Tibial nerve (tissue), 4 donors: ENCODE measurements at regions not wholly inside any gene's neighbourhood (a gene's known extent, or its start where the extent isn't known, plus 50 kb on each side); places are given as distances from the start of the nearest gene placed in this dataset.
A peak's percentile ranks its signal among the peaks of the same experiment; 100 is the strongest.
"Not testable (repeated sequence)": the region's sequence is repeated elsewhere in the genome, so short reads cannot be mapped to it uniquely, and the experiment has no call there.

Experiments
- DNase-seq, 2 donors: peaks; one replicate each; pipeline ENCODE4 v3.0.0-alpha.2; 2019; ENCODE audit warnings: low spot score in 2 of 2
- H3K27ac ChIP-seq, 4 donors: fragments of 200-600 bp; sonication (generic) in 3 of 4; one replicate each; pipeline ENCODE4 v1.5.1; 2017 to 2019; ENCODE audit warnings: mild to moderate bottlenecking in 1 of 4
- H3K27me3 ChIP-seq, 2 donors: fragments of 200-600 bp; sonication (generic) in 1 of 2; one replicate each; pipeline versions ENCODE4 v1.5.1 to v1.6.0; 2017 to 2019
- H3K36me3 ChIP-seq, 3 donors: fragments of 200-600 bp; sonication (generic); one replicate each; pipeline ENCODE4 v1.5.1; 2018 to 2019
- H3K4me1 ChIP-seq, 4 donors: fragments of 200-600 bp; sonication (generic) in 3 of 4; one replicate each; pipeline ENCODE4 v1.5.1; 2017 to 2019
- H3K4me3 ChIP-seq, 4 donors: fragments of 200-600 bp; sonication (generic) in 3 of 4; one replicate each; pipeline ENCODE4 v1.5.1; 2017 to 2019; ENCODE audit warnings: mild to moderate bottlenecking in 1 of 4, moderate library complexity in 1 of 4
- H3K9me3 ChIP-seq, 4 donors: fragments of 200-600 bp; sonication (generic) in 3 of 4; one replicate each; pipeline ENCODE4 v1.5.1; 2017 to 2019
- EP300 ChIP-seq, 2 donors: sonication (generic); formaldehyde crosslinking; IDR thresholded peaks; one replicate each; pipeline ENCODE4 v1.6.1; 2017; ENCODE audit warnings: antibody characterized with exemption in 2 of 2, mild to moderate bottlenecking in 1 of 2
- POLR2A ChIP-seq, 2 donors: fragments of 450-650 bp; IDR thresholded peaks; one replicate each; pipeline ENCODE4 v1.6.1; 2017; ENCODE audit warnings: antibody characterized with exemption in 2 of 2, mild to moderate bottlenecking in 2 of 2, moderate library complexity in 2 of 2
- WGBS, 2 donors: methylation state at CpG; one replicate each; pipeline ENCODE4 v1.1.5; 2018; 5-methylcytosine and 5-hydroxymethylcytosine counted together
- TF ChIP-seq, protein P1 (sequence below), 5 experiments: fragments of 200-600 bp in 3 of 5; fragments of 450-650 bp in 2 of 5; sonication (generic) in 3 of 5; IDR thresholded peaks; one replicate each; pipeline ENCODE4 v1.5.1; 2016 to 2019; ENCODE audit warnings: antibody characterized with exemption in 5 of 5, mild to moderate bottlenecking in 3 of 5, moderate library complexity in 2 of 5

DNA sequence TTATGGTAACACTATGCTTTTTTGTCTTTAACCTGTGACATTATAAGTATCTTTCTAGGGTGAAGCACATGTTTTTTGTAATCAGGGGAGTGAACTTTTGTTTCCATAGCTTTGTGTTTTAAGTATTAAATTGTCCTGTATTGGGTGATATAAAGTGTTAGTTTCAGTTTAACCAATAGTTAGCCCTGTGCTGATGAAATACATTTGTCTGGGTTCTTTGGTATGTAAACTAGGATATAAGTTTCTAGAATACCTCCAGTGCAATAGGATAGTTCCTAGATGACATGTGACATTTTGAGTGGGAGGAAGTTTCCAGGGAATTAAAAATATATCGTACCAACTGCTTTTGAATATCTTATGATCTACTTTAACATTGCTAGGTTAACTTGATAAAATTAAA, 611.0 kb upstream of the MARCKS start:
- peak overlapping the region in 2 of 4 donors; percentile 7 to 34 for H3K27ac ChIP-seq
- H3K9me3 ChIP-seq = no peaks in the 10 kb centered on the region
- H3K4me1 ChIP-seq = no peaks in the 10 kb centered on the region
- DNase-seq = no peak
- H3K4me3 ChIP-seq = no peak overlapping the region
- WGBS, 2 donors = 62 to 76% methylated on average over 1 of the region's 1 CpG
- H3K27me3 ChIP-seq = no peaks in the 10 kb centered on the region
- no peaks in the 10 kb centered on the region for H3K36me3 ChIP-seq
- TF ChIP-seq POLR2A (IDR thresholded peaks at IDR 0.05) (no peak), EP300 (IDR thresholded peaks at IDR 0.05) (no peak)
- TF ChIP-seq, protein P1, sequence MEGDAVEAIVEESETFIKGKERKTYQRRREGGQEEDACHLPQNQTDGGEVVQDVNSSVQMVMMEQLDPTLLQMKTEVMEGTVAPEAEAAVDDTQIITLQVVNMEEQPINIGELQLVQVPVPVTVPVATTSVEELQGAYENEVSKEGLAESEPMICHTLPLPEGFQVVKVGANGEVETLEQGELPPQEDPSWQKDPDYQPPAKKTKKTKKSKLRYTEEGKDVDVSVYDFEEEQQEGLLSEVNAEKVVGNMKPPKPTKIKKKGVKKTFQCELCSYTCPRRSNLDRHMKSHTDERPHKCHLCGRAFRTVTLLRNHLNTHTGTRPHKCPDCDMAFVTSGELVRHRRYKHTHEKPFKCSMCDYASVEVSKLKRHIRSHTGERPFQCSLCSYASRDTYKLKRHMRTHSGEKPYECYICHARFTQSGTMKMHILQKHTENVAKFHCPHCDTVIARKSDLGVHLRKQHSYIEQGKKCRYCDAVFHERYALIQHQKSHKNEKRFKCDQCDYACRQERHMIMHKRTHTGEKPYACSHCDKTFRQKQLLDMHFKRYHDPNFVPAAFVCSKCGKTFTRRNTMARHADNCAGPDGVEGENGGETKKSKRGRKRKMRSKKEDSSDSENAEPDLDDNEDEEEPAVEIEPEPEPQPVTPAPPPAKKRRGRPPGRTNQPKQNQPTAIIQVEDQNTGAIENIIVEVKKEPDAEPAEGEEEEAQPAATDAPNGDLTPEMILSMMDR (IDR thresholded peaks at IDR 0.05) = no peak

DNA sequence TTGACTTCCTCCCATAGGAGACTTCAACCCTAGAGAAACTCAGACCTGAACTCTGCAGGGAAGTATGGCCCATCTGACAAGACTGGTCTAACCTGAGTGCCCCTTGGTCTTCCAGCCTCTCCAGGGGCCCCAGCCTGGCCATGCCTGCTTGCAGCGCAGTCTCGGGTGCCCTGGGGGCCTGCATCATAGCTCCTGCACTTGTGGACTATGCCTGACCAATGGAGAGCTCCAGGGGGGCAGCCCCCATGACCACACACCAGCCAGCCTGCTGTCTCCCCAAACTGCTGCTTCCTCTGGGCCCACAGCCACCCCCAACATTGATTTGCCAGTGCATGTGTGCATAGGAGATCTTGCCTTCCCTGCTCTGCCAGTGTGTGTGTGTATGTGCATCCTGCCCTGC, 608.6 kb upstream of the MARCKS start:
- TF ChIP-seq EP300 (IDR thresholded peaks at IDR 0.05) (no peak), POLR2A (IDR thresholded peaks at IDR 0.05) (no peak)
- TF ChIP-seq, protein P1 (IDR thresholded peaks at IDR 0.05) = no peak
- WGBS, 2 donors = 100% methylated on average over 2 of the region's 2 CpGs; no CpG with 5 or more reads in 1 of the 2 donors
- Histone ChIP-seq H3K36me3 (no peaks in the 10 kb centered on the region), H3K27me3 (no peaks in the 10 kb centered on the region), H3K4me1 (no peaks in the 10 kb centered on the region), H3K9me3 (peaks cover 0 to 5% (median 0%) of the 10 kb centered on the region in 4 donors), H3K4me3 (no peak overlapping the region), H3K27ac (no peak overlapping the region)
- DNase-seq = no peak

DNA sequence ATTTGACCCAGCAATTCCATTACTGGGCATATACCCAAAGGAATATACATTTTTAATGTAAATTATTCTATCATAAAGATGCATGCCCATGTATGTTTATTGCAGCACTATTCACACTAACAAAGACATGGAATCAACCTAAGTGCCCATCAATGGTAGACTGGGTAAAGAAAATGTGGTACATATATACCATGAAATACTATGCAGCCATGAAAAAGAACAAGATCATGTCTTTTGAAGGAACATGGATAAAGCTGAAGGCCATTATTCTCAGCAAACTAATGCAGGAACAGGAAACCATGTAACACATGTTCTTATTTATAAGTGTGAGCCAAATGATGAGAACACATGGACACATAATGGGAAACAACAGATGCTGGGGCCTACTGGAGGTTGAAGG, 603.0 kb upstream of the MARCKS start:
- H3K4me1 ChIP-seq, DNase-seq, H3K4me3 ChIP-seq, H3K27ac ChIP-seq, H3K9me3 ChIP-seq, H3K36me3 ChIP-seq, H3K27me3 ChIP-seq: not testable (repeated sequence)

DNA sequence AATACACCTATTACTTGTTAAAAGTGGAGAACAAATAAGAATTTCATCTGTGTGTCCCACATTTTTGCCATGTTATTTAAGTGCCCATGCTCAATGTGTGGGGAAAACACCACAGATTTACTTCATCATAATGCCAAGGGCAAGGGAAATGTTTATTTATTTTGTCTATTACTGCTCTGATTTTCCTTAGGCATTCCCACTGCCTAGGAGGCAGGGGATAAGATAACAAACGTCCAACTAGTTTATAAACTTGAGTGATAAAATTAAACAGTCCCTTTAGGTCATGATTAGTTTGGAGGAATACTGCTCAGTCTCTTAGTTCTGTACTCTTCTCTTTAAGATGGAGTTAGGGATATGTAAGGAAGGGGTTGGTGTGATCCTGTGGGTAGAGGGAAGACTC, 598.4 kb upstream of the MARCKS start:
- Histone ChIP-seq H3K4me1 (no peaks in the 10 kb centered on the region), H3K36me3 (no peaks in the 10 kb centered on the region), H3K27ac (no peak overlapping the region), H3K9me3 (peaks cover 0 to 17% (median 2%) of the 10 kb centered on the region in 4 donors), H3K27me3 (no peaks in the 10 kb centered on the region), H3K4me3 (no peak overlapping the region)
- DNase-seq = no peak
- TF ChIP-seq EP300 (IDR thresholded peaks at IDR 0.05) = no peak
- TF ChIP-seq, protein P1 (IDR thresholded peaks at IDR 0.05) = no peak
- TF ChIP-seq POLR2A (IDR thresholded peaks at IDR 0.05) = no peak
- 49 to 56% methylated on average over 1 of the region's 1 CpG for WGBS, 2 donors

DNA sequence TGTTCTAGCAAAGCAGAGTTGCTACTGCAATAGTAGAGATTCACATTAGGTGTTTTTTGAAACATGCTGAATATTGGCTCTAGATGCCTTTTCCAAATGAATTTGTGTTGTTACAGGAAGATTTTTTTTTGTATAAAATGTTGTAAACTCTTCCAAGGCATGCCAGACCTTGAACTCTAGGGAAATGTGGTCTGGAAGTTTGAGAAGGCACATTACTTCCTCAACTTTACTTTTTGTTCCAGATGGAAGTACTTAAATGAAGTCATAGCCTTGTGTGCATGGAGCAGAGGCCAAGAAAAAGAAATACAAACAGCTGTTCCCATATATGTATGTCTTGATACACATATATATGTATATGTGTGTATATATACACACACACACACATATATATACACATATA, 585.7 kb upstream of the MARCKS start:
- H3K4me3 ChIP-seq = no peak overlapping the region
- peaks cover 0 to 6% (median 0%) of the 10 kb centered on the region in 4 donors for H3K4me1 ChIP-seq
- no peaks in the 10 kb centered on the region for H3K36me3 ChIP-seq
- H3K9me3 ChIP-seq = peaks cover 0 to 44% (median 18%) of the 10 kb centered on the region in 4 donors
- no peaks in the 10 kb centered on the region for H3K27me3 ChIP-seq
- TF ChIP-seq, protein P1 (IDR thresholded peaks at IDR 0.05) = no peak
- TF ChIP-seq EP300 (IDR thresholded peaks at IDR 0.05) = peak in 1 of 2 donors; percentile 80
- H3K27ac ChIP-seq = no peak overlapping the region
- DNase-seq = peak in 1 of 2 donors; percentile 51

DNA sequence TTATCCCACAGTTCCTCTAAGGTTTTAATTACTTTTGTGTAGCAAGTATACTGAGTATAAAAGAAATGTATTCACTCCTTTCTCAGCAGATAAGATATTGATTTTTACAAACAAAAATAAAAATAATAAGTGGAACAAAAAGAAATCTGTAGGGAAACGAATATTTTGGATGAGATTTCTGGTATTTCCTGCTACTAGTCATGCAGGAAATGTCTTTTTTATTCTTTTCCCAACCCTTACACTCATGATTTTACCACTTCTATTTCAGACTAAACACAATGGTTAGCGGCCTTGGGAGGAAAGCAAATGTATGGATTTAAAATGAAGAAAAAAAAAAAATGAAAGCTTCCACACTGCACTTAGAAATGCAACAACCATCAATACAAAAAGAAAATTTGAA, 580.5 kb upstream of the MARCKS start:
- TF ChIP-seq, protein P1 (IDR thresholded peaks at IDR 0.05) = no peak
- TF ChIP-seq POLR2A (IDR thresholded peaks at IDR 0.05) (no peak), EP300 (IDR thresholded peaks at IDR 0.05) (no peak)
- Histone ChIP-seq H3K27me3 (no peaks in the 10 kb centered on the region), H3K4me3 (no peak overlapping the region), H3K36me3 (no peaks in the 10 kb centered on the region), H3K4me1 (peaks cover 0 to 3% (median 0%) of the 10 kb centered on the region in 4 donors), H3K9me3 (no peaks in the 10 kb centered on the region), H3K27ac (no peak overlapping the region)
- DNase-seq = no peak
- 59 to 64% methylated on average over 2 of the region's 2 CpGs for WGBS, 2 donors
